ENCODE measurements at regions not wholly inside any gene's neighbourhood (a gene's known extent, or its start where the extent isn't known, plus 50 kb on each side); places are given as distances from the start of the nearest gene placed in this dataset.

- H3K9me3 ChIP-seq, result no peaks in the 10 kb centered on the region
- H3K4me1 ChIP-seq, result no peaks in the 10 kb centered on the region
- no peak overlapping the region for H3K27ac ChIP-seq
- no peaks in the 10 kb centered on the region for H3K36me3 ChIP-seq
- TF ChIP-seq POLR2AphosphoS5 (IDR thresholded peaks at IDR 0.05), result no peak
- TF ChIP-seq CTCF (IDR thresholded peaks at IDR 0.05), result no peak
- no peak for TF ChIP-seq EP300 (IDR thresholded peaks at IDR 0.05)
- TF ChIP-seq POLR2A (IDR thresholded peaks at IDR 0.05), result no peak
- DNase-seq (ENCODE audit: low spot score in 2 of 2), result no peak
- no peak overlapping the region for H3K4me3 ChIP-seq
- no peaks in the 10 kb centered on the region for H3K27me3 ChIP-seq
Measured at GRCh38 chr3:59290358-59290757, 240.5 kb upstream of the CFAP20DC start.

GRCh38 chr3:59289831-59290230, 240.0 kb upstream of the CFAP20DC start:
- Histone ChIP-seq H3K4me1 (no peaks in the 10 kb centered on the region), H3K27ac (no peak overlapping the region), H3K36me3 (no peaks in the 10 kb centered on the region), H3K9me3 (no peaks in the 10 kb centered on the region), H3K4me3 (no peak overlapping the region), H3K27me3 (no peaks in the 10 kb centered on the region)
- no peak for DNase-seq (ENCODE audit: low spot score in 2 of 2)
- no peak for TF ChIP-seq POLR2A (IDR thresholded peaks at IDR 0.05)
- TF ChIP-seq CTCF (IDR thresholded peaks at IDR 0.05), result no peak
- no peak for TF ChIP-seq POLR2AphosphoS5 (IDR thresholded peaks at IDR 0.05)
- TF ChIP-seq EP300 (IDR thresholded peaks at IDR 0.05), result no peak
- WGBS, result 37% methylated on average over 1 of the region's 1 CpG

GRCh38 chr3:59288951-59289350, 239.1 kb upstream of the CFAP20DC start:
- Histone ChIP-seq H3K27ac (no peak overlapping the region), H3K4me3 (no peak overlapping the region), H3K4me1 (no peaks in the 10 kb centered on the region), H3K36me3 (no peaks in the 10 kb centered on the region), H3K27me3 (no peaks in the 10 kb centered on the region), H3K9me3 (no peaks in the 10 kb centered on the region)
- no peak for DNase-seq (ENCODE audit: low spot score in 2 of 2)
- TF ChIP-seq CTCF (IDR thresholded peaks at IDR 0.05), result no peak
- no peak for TF ChIP-seq POLR2AphosphoS5 (IDR thresholded peaks at IDR 0.05)
- TF ChIP-seq EP300 (IDR thresholded peaks at IDR 0.05), result no peak
- no peak for TF ChIP-seq POLR2A (IDR thresholded peaks at IDR 0.05)
- 44% methylated on average over 3 of the region's 3 CpGs for WGBS

- Histone ChIP-seq H3K27me3 (no peaks in the 10 kb centered on the region), H3K27ac (no peak overlapping the region), H3K4me1 (no peaks in the 10 kb centered on the region), H3K4me3 (no peak overlapping the region), H3K9me3 (no peaks in the 10 kb centered on the region), H3K36me3 (no peaks in the 10 kb centered on the region)
- 60% methylated on average over 2 of the region's 2 CpGs for WGBS
- no peak for TF ChIP-seq POLR2AphosphoS5 (IDR thresholded peaks at IDR 0.05)
- TF ChIP-seq EP300 (IDR thresholded peaks at IDR 0.05), result no peak
- no peak for TF ChIP-seq POLR2A (IDR thresholded peaks at IDR 0.05)
- no peak for TF ChIP-seq CTCF (IDR thresholded peaks at IDR 0.05)
- DNase-seq (ENCODE audit: low spot score in 2 of 2), result no peak
Measured at GRCh38 chr3:59286791-59287531, 237.1 kb upstream of the CFAP20DC start.

GRCh38 chr3:59285560-59285959, 235.7 kb upstream of the CFAP20DC start:
- Histone ChIP-seq H3K27me3 (no peaks in the 10 kb centered on the region), H3K27ac (no peak overlapping the region), H3K4me1 (no peaks in the 10 kb centered on the region), H3K4me3 (no peak overlapping the region), H3K36me3 (no peaks in the 10 kb centered on the region), H3K9me3 (no peaks in the 10 kb centered on the region)
- TF ChIP-seq POLR2A (IDR thresholded peaks at IDR 0.05), result no peak
- no peak for TF ChIP-seq POLR2AphosphoS5 (IDR thresholded peaks at IDR 0.05)
- TF ChIP-seq CTCF (IDR thresholded peaks at IDR 0.05), result no peak
- TF ChIP-seq EP300 (IDR thresholded peaks at IDR 0.05), result no peak
- 54% methylated on average over 2 of the region's 2 CpGs for WGBS
- no peak for DNase-seq (ENCODE audit: low spot score in 2 of 2)
